HepG2 (cell line): ENCODE measurements at regions not wholly inside any gene's neighbourhood (a gene's known extent, or its start where the extent isn't known, plus 50 kb on each side); places are given as distances from the start of the nearest gene placed in this dataset.
"Not testable (repeated sequence)": the region's sequence is repeated elsewhere in the genome, so short reads cannot be mapped to it uniquely, and the experiment has no call there.

Source experiments
- RELA ChIP-seq: sonication (generic); formaldehyde crosslinking; IDR thresholded peaks from 2 replicates; pipeline ENCODE4 v1.4.0; 2020; ENCODE audit warnings: missing genetic modification reagents
- ZNF841 ChIP-seq: sonication (generic); formaldehyde crosslinking; IDR thresholded peaks from 2 replicates; pipeline ENCODE4 v1.8.1; 2023; ENCODE audit warnings: missing genetic modification reagents, borderline replicate concordance
- TF ChIP-seq, protein P1 (sequence below): sonication (generic); formaldehyde crosslinking; IDR thresholded peaks from 2 replicates; pipeline ENCODE4 v1.4.0; 2020; ENCODE audit warnings: missing genetic modification reagents, mild to moderate bottlenecking, borderline replicate concordance

DNA sequence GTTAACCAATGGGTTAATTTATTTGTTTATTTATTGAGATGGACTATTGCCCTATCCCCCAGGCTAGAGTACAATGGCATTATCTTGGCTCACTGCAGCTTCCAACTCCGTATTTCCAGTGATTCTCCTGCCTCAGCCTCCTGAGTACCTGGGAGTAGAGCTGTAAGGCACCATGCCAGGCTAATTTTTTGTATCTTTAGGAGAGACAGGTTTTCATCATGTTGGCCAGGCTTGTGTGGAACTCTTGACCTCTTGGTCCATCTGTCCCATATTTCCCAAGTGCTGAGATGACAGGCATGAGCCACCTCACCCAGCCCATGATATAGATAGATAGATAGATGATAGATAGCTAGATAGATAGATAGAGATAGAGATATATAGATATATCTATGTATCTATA, 249.4 kb downstream of the TSPY2 start:
- not testable (repeated sequence) for TF ChIP-seq ZNF841 (CRISPR knock-in tag); RELA
- TF ChIP-seq, protein P1, sequence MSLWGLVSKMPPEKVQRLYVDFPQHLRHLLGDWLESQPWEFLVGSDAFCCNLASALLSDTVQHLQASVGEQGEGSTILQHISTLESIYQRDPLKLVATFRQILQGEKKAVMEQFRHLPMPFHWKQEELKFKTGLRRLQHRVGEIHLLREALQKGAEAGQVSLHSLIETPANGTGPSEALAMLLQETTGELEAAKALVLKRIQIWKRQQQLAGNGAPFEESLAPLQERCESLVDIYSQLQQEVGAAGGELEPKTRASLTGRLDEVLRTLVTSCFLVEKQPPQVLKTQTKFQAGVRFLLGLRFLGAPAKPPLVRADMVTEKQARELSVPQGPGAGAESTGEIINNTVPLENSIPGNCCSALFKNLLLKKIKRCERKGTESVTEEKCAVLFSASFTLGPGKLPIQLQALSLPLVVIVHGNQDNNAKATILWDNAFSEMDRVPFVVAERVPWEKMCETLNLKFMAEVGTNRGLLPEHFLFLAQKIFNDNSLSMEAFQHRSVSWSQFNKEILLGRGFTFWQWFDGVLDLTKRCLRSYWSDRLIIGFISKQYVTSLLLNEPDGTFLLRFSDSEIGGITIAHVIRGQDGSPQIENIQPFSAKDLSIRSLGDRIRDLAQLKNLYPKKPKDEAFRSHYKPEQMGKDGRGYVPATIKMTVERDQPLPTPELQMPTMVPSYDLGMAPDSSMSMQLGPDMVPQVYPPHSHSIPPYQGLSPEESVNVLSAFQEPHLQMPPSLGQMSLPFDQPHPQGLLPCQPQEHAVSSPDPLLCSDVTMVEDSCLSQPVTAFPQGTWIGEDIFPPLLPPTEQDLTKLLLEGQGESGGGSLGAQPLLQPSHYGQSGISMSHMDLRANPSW (CRISPR knock-in tag): not testable (repeated sequence)
